Lung microvascular endothelial cell (primary cell): ENCODE measurements at regions not wholly inside any gene's neighbourhood (a gene's known extent, or its start where the extent isn't known, plus 50 kb on each side); places are given as distances from the start of the nearest gene placed in this dataset.

Experiments
- DNase-seq, 2 donors: peaks; one replicate each; pipeline versions ENCODE4 v3.0.0 to v3.0.0-alpha.2; 2010; ENCODE audit warnings: low read depth in 2 of 2

- DNase-seq, result no peak
Measured at GRCh38 chr2:71892896-71893295, 254.8 kb downstream of the CYP26B1 start.

DNA sequence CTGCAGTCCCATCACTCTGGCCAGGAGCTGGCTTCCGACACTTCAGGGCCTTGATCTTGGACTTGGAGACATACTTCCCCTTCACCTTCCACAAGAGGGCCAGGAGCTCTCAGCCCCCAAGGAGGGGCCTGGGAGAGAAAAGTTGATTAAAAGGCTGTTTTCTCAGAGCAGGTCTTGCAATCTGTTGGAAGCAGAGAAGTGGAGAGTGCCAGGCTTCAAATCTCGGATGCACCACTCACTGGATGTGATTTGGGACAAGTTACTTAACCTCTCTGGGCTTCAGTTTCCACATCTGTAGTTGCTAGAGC is 255.3 kb downstream of the CYP26B1 start:
- DNase-seq, result no peak

DNA sequence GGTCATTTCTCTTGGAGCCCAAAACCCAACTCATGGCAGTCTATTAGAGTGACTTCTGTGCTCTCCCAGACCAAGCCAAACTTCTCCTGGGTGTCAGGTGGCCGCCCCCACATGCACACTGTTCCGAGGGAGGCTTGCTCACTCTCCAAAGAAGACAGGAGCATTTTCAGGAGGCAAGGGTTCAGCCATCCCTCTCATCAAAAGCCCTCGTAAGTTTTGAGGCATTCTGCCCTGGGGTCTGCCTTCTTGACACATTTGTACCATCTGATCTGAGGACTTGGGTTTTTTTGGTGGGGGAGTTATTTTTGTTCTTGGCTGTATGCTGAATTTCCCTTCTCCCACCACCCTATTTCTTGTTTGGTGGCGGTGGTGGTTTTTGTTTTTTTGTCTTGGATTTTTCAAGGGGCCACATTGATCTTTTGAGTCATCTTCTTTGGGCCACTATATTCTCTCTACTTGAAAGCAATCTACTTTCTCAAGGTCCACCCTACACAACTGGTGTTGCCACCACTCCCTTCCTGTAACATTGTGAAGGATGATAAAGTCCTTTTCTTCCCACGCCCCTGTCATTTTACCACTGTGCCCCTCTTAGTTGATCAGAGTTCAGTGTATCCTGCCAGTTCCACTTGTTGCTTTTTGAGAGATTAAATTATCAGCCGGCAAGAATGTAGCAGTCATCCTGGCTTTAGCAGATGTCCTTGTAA is 255.8 kb downstream of the CYP26B1 start:
- no peak for DNase-seq

GRCh38 chr2:71891155-71891554 is 256.5 kb downstream of the CYP26B1 start:
- no peak for DNase-seq

- DNase-seq, result peak in 1 of 2 donors; percentile 57
Measured at GRCh38 chr2:71889759-71890684, 257.6 kb downstream of the CYP26B1 start.

GRCh38 chr2:71888751-71889445 is 258.8 kb downstream of the CYP26B1 start:
- no peak for DNase-seq

GRCh38 chr2:71887196-71887595 is 260.5 kb downstream of the CYP26B1 start:
- DNase-seq, result no peak

- no peak for DNase-seq
Measured at GRCh38 chr2:71886241-71886640, 261.4 kb downstream of the CYP26B1 start.

GRCh38 chr2:71884303-71885042 is 263.2 kb downstream of the CYP26B1 start:
- DNase-seq, result peak; percentile 58 to 78

- DNase-seq, result peak; percentile 57 to 62
Measured at GRCh38 chr2:71882949-71883472, 264.7 kb downstream of the CYP26B1 start.

GRCh38 chr2:71882236-71882946 is 265.3 kb downstream of the CYP26B1 start:
- DNase-seq, result no peak

GRCh38 chr2:71880846-71881610 is 266.6 kb downstream of the CYP26B1 start:
- DNase-seq, result peak; percentile 52 to 66

DNA sequence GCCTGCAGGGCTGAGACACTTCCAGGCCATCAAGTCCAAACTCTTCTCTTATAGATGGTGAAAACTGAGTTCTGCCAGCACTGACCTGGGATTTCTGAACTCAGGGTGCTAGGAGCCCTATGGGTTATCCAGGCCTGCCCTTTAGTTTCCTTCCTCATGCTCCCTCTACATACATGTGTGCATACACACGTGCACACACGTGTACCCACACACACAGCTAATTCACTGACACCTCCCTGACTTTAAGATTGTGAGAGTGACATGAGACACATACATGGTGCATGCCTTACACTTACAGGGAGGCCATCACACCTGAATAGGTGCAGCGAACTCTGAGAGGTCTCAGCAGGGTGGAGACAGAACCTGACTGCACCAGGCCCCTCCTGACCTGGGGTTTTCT is 267.4 kb downstream of the CYP26B1 start:
- no peak for DNase-seq

DNA sequence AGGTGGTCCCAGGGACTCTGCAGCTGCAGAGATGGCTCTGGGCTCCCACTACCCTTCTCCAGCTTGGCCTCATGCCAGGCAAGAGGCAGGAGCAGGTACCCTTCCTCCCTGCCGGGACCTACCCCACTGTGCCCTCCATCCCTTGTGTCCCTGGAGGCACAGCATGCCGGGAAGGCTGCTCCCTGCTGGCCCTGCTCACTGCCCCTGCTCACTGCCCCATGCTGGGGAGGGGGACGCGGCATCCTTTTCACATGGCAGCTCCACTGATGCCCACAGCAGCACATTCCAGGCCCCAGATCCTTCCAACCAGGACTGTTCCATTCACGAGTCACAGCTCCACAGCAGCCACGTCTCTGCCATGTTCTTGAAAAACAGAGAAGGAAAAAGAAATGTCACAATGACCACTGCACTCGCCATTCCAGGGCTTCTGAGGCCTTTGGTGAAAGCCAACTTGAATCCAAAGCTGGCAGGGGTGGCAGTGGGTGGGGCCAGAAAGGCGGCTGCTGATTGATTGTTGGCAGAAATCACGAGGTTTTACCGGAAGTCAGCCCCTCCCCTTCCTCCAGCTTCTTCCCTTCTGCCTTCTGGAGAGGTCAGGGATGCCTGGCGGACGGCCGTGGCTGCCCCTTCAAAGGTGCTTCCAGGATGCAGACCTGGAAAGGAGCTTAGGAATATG is 268.0 kb downstream of the CYP26B1 start:
- DNase-seq, result no peak

DNA sequence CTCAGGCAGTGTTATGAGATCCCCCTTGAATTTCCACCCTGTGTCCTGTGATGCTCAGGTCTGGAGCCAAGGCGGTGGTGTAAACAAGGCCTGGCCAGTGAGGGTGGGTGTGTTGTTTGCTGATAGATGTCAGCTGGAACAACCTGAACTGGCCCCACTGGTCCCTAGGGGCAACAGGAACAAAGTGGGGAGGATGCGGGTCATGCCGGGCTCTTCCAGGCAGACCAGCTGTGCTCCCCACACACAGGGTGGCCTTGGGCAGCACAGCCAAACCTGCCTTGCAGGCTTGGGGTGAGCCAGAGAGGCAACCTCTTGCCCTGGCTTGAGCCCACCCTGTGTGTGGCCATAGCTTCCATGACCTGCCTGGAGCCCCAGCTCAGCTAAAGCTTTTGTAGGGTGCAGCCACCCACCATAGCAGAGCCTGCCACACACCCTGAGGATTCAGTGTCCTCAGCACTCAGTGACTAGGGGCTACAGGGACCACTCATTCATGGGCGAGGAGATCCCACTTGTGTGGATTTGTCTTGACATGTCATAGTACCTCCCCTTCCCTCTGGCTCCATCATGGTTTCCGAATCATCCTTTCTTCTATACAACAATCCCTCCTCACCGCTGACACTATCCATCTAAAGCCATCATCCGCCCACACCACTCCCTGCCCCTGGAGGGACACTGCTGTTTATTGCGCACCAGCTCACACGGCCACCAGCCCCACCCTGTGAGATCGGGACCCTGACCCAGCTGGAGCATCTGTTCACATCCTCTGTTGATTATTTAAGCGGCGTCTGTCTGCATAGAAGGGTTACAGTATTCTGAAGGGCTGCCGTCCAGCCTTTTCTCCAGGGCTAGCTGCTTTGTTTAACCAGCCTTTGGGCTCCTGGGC is 268.8 kb downstream of the CYP26B1 start:
- no peak for DNase-seq

- DNase-seq, result no peak
Measured at GRCh38 chr2:71877636-71878035, 270.0 kb downstream of the CYP26B1 start.

DNA sequence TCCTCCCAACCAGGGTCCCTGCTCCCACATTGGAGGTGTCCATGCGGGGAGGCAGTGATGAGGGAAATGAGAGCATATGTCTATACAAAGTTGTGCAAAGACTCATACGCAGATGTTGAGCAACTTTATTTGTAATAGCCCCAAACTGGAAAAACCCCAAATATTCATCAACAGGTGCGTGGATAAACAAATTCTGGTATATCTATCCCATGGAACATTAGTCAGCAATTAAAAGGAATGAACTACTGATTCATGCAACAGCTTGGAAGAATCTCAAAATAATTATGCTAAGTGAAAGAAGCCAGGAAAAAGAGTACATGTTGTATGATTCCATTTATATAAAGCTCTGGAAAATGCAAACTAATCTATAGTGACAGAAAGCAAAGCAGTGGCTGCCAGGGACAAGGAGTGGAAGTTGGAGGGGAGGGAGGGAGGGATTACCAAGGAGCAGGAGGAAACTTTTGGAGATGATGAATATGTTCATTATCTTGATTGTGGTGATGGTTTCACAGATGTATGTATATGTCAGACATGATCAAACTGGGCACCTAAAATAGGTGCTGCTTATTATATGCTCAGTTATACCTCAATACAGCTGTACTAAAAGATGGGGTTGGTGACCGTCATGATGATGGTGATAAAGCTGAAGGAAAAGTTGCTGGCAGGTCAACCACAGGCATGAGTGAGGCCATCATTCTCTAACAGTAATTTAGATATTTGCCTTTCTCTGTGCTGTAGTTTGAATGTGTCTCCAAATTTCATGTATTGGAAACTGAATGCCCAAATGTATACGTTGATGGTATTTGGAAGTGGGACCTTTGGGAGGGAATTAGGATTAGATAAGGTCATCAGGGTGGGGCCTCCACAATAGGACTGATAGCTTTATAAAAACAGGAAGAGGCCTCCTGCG is 270.9 kb downstream of the CYP26B1 start:
- no peak for DNase-seq
